ENCODE measurements at regions not wholly inside any gene's neighbourhood (a gene's known extent, or its start where the extent isn't known, plus 50 kb on each side); places are given as distances from the start of the nearest gene placed in this dataset.

- TF ChIP-seq EZH2 (IDR thresholded peaks at IDR 0.05; ENCODE audit: borderline replicate concordance, insufficient read depth, low read depth, low read length, poor library complexity, severe bottlenecking) (no peak), CTCF (IDR thresholded peaks at IDR 0.05) (no peak)
Observed at GRCh38 chr13:22629374-22629773, 551.4 kb upstream of the SGCG start.

Measured in B cell (primary cell).